Spleen (tissue), 7 donors: ENCODE measurements at regions not wholly inside any gene's neighbourhood (a gene's known extent, or its start where the extent isn't known, plus 50 kb on each side); places are given as distances from the start of the nearest gene placed in this dataset.

ENCODE experiments used
- POLR2A ChIP-seq, 3 donors: fragments of 450-650 bp; IDR thresholded peaks; one replicate each; pipeline ENCODE4 v1.5.1; 2017; ENCODE audit warnings: antibody characterized with exemption in 3 of 3, mild to moderate bottlenecking in 1 of 3
- POLR2AphosphoS5 ChIP-seq, 3 donors: sonication (generic); formaldehyde crosslinking; IDR thresholded peaks; one replicate each; pipeline ENCODE4 v1.5.1; 2017; ENCODE audit warnings: antibody characterized with exemption in 3 of 3
- TF ChIP-seq, protein P1 (sequence below), 11 experiments: fragments of 200-600 bp in 7 of 11; fragments of 450-650 bp in 4 of 11; sonication (generic) in 4 of 11; IDR thresholded peaks in 8 of 11; conservative IDR thresholded peaks in 3 of 11; 1 replicate in 7 of 11; 2 replicates in 4 of 11; pipeline versions ENCODE4 v1.4.0 to v1.8.0; 2016 to 2021; ENCODE audit warnings: antibody characterized with exemption in 11 of 11, inconsistent platforms in 4 of 11, mild to moderate bottlenecking in 1 of 11
- donor health status: DM: no; HTN: no; CAD: no; lungs with moderate emphysema.
- donor health status: DM: no; HTN: no; CAD: no.
- donor health status: DM: no; HTN: no; CAD: no.

DNA sequence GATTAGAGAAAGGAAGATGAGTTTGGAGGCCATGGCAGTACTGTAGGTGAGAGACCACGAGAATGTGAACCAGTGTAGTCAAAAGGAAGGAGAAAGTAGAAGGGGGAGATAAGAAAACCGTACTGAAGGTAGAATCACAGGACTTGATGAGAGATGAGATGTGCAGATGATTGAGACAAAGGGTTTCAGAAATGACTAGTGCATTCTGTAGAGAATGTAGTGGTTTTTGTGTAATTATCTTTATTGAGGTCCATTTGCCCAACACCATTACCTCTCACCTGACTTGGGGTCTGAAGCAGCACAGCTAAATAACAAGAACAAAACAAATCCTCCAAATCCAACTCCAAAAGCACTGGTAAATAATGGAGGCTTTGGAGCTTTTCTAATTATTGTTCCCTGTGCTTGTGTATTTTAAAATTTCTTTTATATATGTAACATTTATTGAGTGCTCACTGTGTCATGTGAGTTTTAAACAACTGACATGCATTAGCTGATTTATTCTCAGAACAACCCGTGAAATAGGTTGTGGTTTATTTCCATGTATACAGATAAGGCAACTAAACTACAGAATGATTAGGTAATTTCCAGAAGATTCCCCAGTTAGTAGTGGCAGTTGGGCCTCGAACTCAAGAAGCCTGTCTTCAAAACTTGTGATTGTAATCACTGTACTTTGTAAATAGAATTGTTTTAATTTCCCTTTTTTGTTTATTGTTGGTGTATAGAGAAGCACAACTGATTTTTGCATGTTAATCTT is 390.0 kb downstream of the AEBP2 start:
- TF ChIP-seq POLR2A (IDR thresholded peaks at IDR 0.05), result no peak
- TF ChIP-seq, protein P1, sequence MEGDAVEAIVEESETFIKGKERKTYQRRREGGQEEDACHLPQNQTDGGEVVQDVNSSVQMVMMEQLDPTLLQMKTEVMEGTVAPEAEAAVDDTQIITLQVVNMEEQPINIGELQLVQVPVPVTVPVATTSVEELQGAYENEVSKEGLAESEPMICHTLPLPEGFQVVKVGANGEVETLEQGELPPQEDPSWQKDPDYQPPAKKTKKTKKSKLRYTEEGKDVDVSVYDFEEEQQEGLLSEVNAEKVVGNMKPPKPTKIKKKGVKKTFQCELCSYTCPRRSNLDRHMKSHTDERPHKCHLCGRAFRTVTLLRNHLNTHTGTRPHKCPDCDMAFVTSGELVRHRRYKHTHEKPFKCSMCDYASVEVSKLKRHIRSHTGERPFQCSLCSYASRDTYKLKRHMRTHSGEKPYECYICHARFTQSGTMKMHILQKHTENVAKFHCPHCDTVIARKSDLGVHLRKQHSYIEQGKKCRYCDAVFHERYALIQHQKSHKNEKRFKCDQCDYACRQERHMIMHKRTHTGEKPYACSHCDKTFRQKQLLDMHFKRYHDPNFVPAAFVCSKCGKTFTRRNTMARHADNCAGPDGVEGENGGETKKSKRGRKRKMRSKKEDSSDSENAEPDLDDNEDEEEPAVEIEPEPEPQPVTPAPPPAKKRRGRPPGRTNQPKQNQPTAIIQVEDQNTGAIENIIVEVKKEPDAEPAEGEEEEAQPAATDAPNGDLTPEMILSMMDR (IDR thresholded peaks at IDR 0.05 in 8 of 11, conservative IDR thresholded peaks at IDR 0.05 in 3 of 11), result no peak
- no peak for TF ChIP-seq POLR2AphosphoS5 (IDR thresholded peaks at IDR 0.05)
